ENCODE measurements at regions not wholly inside any gene's neighbourhood (a gene's known extent, or its start where the extent isn't known, plus 50 kb on each side); places are given as distances from the start of the nearest gene placed in this dataset.

DNA sequence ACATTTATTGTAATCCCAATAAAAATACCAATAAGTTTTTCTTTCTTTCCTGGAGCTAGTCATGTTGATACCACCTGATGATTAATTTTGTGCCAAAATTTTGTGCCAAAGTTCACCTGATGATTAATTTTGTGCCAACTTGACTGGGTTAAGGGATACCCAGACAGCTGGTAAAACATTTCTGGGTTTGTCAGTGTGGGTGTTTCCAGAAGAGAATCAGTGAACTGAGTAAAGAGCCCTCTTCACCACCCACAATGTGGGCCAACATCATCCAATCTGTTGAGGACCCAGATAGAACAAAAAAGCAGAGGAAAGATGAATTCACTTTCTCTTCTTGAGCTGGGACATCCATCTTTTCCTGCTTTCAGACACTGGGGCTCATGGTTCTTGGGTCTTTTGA, 292.9 kb downstream of the LMO7 start:
- Histone ChIP-seq H3K27ac (no peak overlapping the region), H3K9me3 (no peaks in the 10 kb centered on the region), H3K27me3 (no peaks in the 10 kb centered on the region), H3K36me3 (no peaks in the 10 kb centered on the region), H3K4me1 (peaks cover 0 to 15% (median 6%) of the 10 kb centered on the region in 3 donors), H3K4me3 (no peak overlapping the region)
- no peak for TF ChIP-seq EP300 (IDR thresholded peaks at IDR 0.05)
- no peak for TF ChIP-seq POLR2AphosphoS5 (IDR thresholded peaks at IDR 0.05)
- no peak for TF ChIP-seq POLR2A (IDR thresholded peaks at IDR 0.05)
- TF ChIP-seq, protein P1, sequence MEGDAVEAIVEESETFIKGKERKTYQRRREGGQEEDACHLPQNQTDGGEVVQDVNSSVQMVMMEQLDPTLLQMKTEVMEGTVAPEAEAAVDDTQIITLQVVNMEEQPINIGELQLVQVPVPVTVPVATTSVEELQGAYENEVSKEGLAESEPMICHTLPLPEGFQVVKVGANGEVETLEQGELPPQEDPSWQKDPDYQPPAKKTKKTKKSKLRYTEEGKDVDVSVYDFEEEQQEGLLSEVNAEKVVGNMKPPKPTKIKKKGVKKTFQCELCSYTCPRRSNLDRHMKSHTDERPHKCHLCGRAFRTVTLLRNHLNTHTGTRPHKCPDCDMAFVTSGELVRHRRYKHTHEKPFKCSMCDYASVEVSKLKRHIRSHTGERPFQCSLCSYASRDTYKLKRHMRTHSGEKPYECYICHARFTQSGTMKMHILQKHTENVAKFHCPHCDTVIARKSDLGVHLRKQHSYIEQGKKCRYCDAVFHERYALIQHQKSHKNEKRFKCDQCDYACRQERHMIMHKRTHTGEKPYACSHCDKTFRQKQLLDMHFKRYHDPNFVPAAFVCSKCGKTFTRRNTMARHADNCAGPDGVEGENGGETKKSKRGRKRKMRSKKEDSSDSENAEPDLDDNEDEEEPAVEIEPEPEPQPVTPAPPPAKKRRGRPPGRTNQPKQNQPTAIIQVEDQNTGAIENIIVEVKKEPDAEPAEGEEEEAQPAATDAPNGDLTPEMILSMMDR (IDR thresholded peaks at IDR 0.05), result no peak
- no peak for ATAC-seq

DNA sequence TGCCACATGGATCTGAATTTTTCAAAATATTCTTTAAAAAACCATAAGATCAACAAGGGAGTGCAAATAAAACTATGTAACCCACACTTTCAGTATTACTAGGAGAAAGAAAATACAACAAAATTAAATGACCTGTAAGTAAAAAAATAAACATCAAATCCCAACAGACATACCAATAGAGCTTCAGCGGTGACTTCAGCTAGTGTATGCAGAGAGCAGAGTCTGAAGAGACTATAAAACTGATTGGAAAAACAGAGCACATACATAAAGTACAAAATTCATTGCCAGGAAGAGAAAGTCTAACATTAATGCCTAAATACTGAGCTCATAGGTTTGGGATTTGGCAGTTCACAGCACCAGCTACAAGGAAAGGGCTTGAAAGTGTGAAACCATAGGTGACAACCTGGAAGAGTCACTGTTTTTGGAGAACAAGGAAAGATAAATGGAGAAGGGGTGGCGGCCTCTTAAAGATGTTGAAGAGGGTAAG, 291.1 kb downstream of the LMO7 start:
- TF ChIP-seq, protein P1 (IDR thresholded peaks at IDR 0.05), result no peak
- WGBS, 2 donors (ENCODE audit: low coverage in 1 of 2), result 94 to 100% methylated on average over 1 to 2 of the region's 2 CpGs
- no peak for ATAC-seq

DNA sequence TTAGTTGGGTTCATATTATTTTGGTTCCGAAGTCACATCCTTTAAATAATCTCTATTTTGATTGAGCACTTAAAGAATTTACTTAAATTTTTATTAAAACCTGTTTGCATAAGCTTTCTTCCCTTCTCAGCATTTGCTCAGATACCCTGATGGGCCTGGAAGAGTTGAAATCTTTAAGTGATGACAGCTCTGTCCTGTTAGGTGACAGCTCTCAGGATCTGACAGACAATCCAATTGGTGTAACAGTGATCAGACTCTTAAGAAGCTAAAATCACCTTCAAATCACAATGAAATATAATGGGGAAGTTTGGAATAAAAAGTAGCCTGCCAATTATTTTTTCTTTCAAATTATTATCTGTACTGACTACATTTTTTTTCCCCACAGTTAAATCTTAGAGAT, 284.4 kb downstream of the LMO7 start:
- no peaks in the 10 kb centered on the region for H3K27me3 ChIP-seq
- no peak for ATAC-seq
- H3K36me3 ChIP-seq, result no peaks in the 10 kb centered on the region
- H3K4me3 ChIP-seq, result no peak overlapping the region
- WGBS, 2 donors (ENCODE audit: low coverage in 1 of 2), result 89 to 100% methylated on average over 1 of the region's 1 CpG
- no peak overlapping the region for H3K27ac ChIP-seq
- peaks cover 0 to 39% (median 11%) of the 10 kb centered on the region in 3 donors for H3K4me1 ChIP-seq
- peaks cover 0 to 3% (median 0%) of the 10 kb centered on the region in 3 donors for H3K9me3 ChIP-seq
- TF ChIP-seq POLR2A (IDR thresholded peaks at IDR 0.05) (no peak), POLR2AphosphoS5 (IDR thresholded peaks at IDR 0.05) (no peak), EP300 (IDR thresholded peaks at IDR 0.05) (no peak)
- TF ChIP-seq, protein P1 (IDR thresholded peaks at IDR 0.05), result no peak

More for the DNA sequence above, 291.1 kb downstream of the LMO7 start:
- no peaks in the 10 kb centered on the region for H3K36me3 ChIP-seq
- peaks cover 0 to 15% (median 6%) of the 10 kb centered on the region in 3 donors for H3K4me1 ChIP-seq
- no peak overlapping the region for H3K4me3 ChIP-seq
- H3K9me3 ChIP-seq, result no peaks in the 10 kb centered on the region
- H3K27me3 ChIP-seq, result no peaks in the 10 kb centered on the region
- H3K27ac ChIP-seq, result no peak overlapping the region

DNA sequence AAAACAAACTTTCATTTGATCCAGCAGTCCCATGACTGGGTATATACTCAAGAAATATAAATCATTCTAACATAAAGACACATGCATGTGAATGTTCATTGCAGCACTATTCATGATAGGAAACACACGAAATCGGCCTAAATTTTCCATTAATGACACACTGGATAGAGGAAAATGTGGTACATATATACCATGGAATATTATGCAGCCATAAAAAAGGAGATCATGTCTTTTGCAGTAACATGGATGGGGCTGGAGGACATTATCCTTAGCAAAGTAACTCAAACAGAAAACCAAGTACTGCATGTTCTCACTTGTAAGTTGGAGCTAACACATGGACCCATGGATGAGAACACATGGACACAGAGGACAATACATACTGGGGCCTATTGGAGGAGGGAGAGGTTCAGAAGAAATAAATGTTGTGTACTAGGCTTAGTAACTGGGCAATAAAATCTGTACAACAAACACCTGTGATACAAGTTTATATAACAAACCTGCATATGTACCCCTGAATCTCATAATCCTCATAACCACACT, 283.6 kb downstream of the LMO7 start:
- H3K9me3 ChIP-seq, result peaks cover 0 to 3% (median 0%) of the 10 kb centered on the region in 3 donors
- no peaks in the 10 kb centered on the region for H3K36me3 ChIP-seq
- peaks cover 0 to 43% (median 13%) of the 10 kb centered on the region in 3 donors for H3K4me1 ChIP-seq
- H3K27me3 ChIP-seq, result no peaks in the 10 kb centered on the region
- TF ChIP-seq, protein P1 (IDR thresholded peaks at IDR 0.05), result no peak
- TF ChIP-seq POLR2A (IDR thresholded peaks at IDR 0.05), result no peak
- TF ChIP-seq POLR2AphosphoS5 (IDR thresholded peaks at IDR 0.05), result no peak
- no peak for TF ChIP-seq EP300 (IDR thresholded peaks at IDR 0.05)
- 89 to 100% methylated on average over 2 of the region's 2 CpGs for WGBS, 2 donors (ENCODE audit: low coverage in 1 of 2)
- no peak overlapping the region for H3K27ac ChIP-seq
- no peak overlapping the region for H3K4me3 ChIP-seq
- ATAC-seq, result no peak

DNA sequence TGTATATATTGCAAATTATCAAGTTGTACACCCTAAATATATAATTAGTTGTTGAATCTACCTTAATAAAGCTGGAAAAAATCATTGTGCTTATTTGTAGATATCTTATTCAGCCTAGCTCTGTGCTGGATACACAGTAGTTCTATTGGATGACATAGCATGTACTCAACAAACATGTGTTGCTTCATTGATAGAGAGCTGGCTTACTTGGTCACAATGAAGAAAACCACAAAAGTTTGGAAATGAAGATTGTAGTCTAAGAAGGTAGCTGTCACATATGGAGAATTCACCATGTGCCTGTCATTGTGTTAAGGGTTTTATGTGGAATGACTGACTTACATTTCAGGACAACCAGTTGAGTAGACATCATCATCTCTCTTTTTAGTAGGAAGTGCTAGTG, 278.9 kb downstream of the LMO7 start:
- Histone ChIP-seq H3K27ac (peak overlapping the region; percentile 78 to 89 (median 79)), H3K9me3 (peaks cover 0 to 3% (median 0%) of the 10 kb centered on the region in 3 donors), H3K4me1 (peaks cover 0 to 54% (median 22%) of the 10 kb centered on the region in 3 donors), H3K4me3 (no peak overlapping the region), H3K36me3 (no peaks in the 10 kb centered on the region), H3K27me3 (no peaks in the 10 kb centered on the region)
- no peak for ATAC-seq
- TF ChIP-seq POLR2AphosphoS5 (IDR thresholded peaks at IDR 0.05) (no peak), EP300 (IDR thresholded peaks at IDR 0.05) (no peak), POLR2A (IDR thresholded peaks at IDR 0.05) (no peak)
- TF ChIP-seq, protein P1 (IDR thresholded peaks at IDR 0.05), result no peak
